ENCODE measurements at regions not wholly inside any gene's neighbourhood (a gene's known extent, or its start where the extent isn't known, plus 50 kb on each side); places are given as distances from the start of the nearest gene placed in this dataset.

- no peak overlapping the region for H3K9ac ChIP-seq (ENCODE audit: low read length)
- H3K4me2 ChIP-seq (ENCODE audit: low read length) = no peak overlapping the region
- H3K27ac ChIP-seq (ENCODE audit: low read depth, low read length, poor library complexity, severe bottlenecking) = no peak overlapping the region
- H3K9me2 ChIP-seq (ENCODE audit: low read depth, low read length) = no peaks in the 10 kb centered on the region
- no peak overlapping the region for H3K4me3 ChIP-seq (ENCODE audit: low read depth, low read length, poor library complexity, severe bottlenecking)
- no peaks in the 10 kb centered on the region for H3K9me3 ChIP-seq (ENCODE audit: low read length)
- no peaks in the 10 kb centered on the region for H3K79me2 ChIP-seq (ENCODE audit: insufficient read depth, low read length)
- H2AFZ ChIP-seq (ENCODE audit: low read length) = no peak overlapping the region
- TF ChIP-seq EZH2 (IDR thresholded peaks at IDR 0.05; ENCODE audit: borderline replicate concordance, low read length) = no peak
- TF ChIP-seq, protein P1, sequence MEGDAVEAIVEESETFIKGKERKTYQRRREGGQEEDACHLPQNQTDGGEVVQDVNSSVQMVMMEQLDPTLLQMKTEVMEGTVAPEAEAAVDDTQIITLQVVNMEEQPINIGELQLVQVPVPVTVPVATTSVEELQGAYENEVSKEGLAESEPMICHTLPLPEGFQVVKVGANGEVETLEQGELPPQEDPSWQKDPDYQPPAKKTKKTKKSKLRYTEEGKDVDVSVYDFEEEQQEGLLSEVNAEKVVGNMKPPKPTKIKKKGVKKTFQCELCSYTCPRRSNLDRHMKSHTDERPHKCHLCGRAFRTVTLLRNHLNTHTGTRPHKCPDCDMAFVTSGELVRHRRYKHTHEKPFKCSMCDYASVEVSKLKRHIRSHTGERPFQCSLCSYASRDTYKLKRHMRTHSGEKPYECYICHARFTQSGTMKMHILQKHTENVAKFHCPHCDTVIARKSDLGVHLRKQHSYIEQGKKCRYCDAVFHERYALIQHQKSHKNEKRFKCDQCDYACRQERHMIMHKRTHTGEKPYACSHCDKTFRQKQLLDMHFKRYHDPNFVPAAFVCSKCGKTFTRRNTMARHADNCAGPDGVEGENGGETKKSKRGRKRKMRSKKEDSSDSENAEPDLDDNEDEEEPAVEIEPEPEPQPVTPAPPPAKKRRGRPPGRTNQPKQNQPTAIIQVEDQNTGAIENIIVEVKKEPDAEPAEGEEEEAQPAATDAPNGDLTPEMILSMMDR (IDR thresholded peaks at IDR 0.05; ENCODE audit: low read length) = no peak
- H3F3A ChIP-seq (ENCODE audit: insufficient read depth, low read length) = no peaks in the 10 kb centered on the region
- no peaks in the 10 kb centered on the region for H3K4me1 ChIP-seq (ENCODE audit: insufficient read depth, low read length, severe bottlenecking)
- no peaks in the 10 kb centered on the region for H3K27me3 ChIP-seq (ENCODE audit: insufficient read depth, low read length)
- H3K36me3 ChIP-seq (ENCODE audit: insufficient read depth, low read length) = no peaks in the 10 kb centered on the region
- no peaks in the 10 kb centered on the region for H4K20me1 ChIP-seq (ENCODE audit: insufficient read depth, low read length)
Measured at GRCh38 chr2:138277062-138277461, 224.5 kb upstream of the SPOPL start.

GRCh38 chr2:138279871-138280270, 221.7 kb upstream of the SPOPL start:
- no peaks in the 10 kb centered on the region for H3K9me3 ChIP-seq (ENCODE audit: low read length)
- H3K27ac ChIP-seq (ENCODE audit: low read depth, low read length, poor library complexity, severe bottlenecking) = no peak overlapping the region
- H3K9me2 ChIP-seq (ENCODE audit: low read depth, low read length) = no peaks in the 10 kb centered on the region
- no peaks in the 10 kb centered on the region for H3K36me3 ChIP-seq (ENCODE audit: insufficient read depth, low read length)
- no peaks in the 10 kb centered on the region for H3K4me1 ChIP-seq (ENCODE audit: insufficient read depth, low read length, severe bottlenecking)
- no peak overlapping the region for H3K9ac ChIP-seq (ENCODE audit: low read length)
- no peaks in the 10 kb centered on the region for H3K27me3 ChIP-seq (ENCODE audit: insufficient read depth, low read length)
- TF ChIP-seq, protein P1 (IDR thresholded peaks at IDR 0.05; ENCODE audit: low read length) = no peak
- TF ChIP-seq EZH2 (IDR thresholded peaks at IDR 0.05; ENCODE audit: borderline replicate concordance, low read length) = no peak
- H3F3A ChIP-seq (ENCODE audit: insufficient read depth, low read length) = no peaks in the 10 kb centered on the region
- no peak overlapping the region for H2AFZ ChIP-seq (ENCODE audit: low read length)
- H3K79me2 ChIP-seq (ENCODE audit: insufficient read depth, low read length) = no peaks in the 10 kb centered on the region
- H3K4me3 ChIP-seq (ENCODE audit: low read depth, low read length, poor library complexity, severe bottlenecking) = no peak overlapping the region
- H3K4me2 ChIP-seq (ENCODE audit: low read length) = no peak overlapping the region
- no peaks in the 10 kb centered on the region for H4K20me1 ChIP-seq (ENCODE audit: insufficient read depth, low read length)

- Histone ChIP-seq H3K9ac (ENCODE audit: low read length) (no peak overlapping the region), H3K9me3 (ENCODE audit: low read length) (no peaks in the 10 kb centered on the region), H3K4me1 (ENCODE audit: insufficient read depth, low read length, severe bottlenecking) (no peaks in the 10 kb centered on the region), H3K9me2 (ENCODE audit: low read depth, low read length) (no peaks in the 10 kb centered on the region), H3F3A (ENCODE audit: insufficient read depth, low read length) (no peaks in the 10 kb centered on the region), H3K4me2 (ENCODE audit: low read length) (no peak overlapping the region), H2AFZ (ENCODE audit: low read length) (no peak overlapping the region), H3K36me3 (ENCODE audit: insufficient read depth, low read length) (no peaks in the 10 kb centered on the region), H4K20me1 (ENCODE audit: insufficient read depth, low read length) (no peaks in the 10 kb centered on the region), H3K27ac (ENCODE audit: low read depth, low read length, poor library complexity, severe bottlenecking) (no peak overlapping the region), H3K4me3 (ENCODE audit: low read depth, low read length, poor library complexity, severe bottlenecking) (no peak overlapping the region), H3K79me2 (ENCODE audit: insufficient read depth, low read length) (no peaks in the 10 kb centered on the region), H3K27me3 (ENCODE audit: insufficient read depth, low read length) (no peaks in the 10 kb centered on the region)
- TF ChIP-seq, protein P1 (IDR thresholded peaks at IDR 0.05; ENCODE audit: low read length) = no peak
- no peak for TF ChIP-seq EZH2 (IDR thresholded peaks at IDR 0.05; ENCODE audit: borderline replicate concordance, low read length)
Measured at GRCh38 chr2:138280999-138281695, 220.4 kb upstream of the SPOPL start.
